ENCODE measurements at regions not wholly inside any gene's neighbourhood (a gene's known extent, or its start where the extent isn't known, plus 50 kb on each side); places are given as distances from the start of the nearest gene placed in this dataset.

- TF ChIP-seq BCL11A (IDR thresholded peaks at IDR 0.05; ENCODE audit: low read depth in 2 of 2, low read length in 2 of 2) (no peak), PHF8 (conservative IDR thresholded peaks at IDR 0.05; ENCODE audit: low read depth, low read length) (no peak), SIN3A (conservative IDR thresholded peaks at IDR 0.05 in 1 of 2, IDR thresholded peaks at IDR 0.05 in 1 of 2; ENCODE audit: low read depth in 1 of 2, low read length in 2 of 2) (no peak), POLR2AphosphoS5 (IDR thresholded peaks at IDR 0.05; ENCODE audit: low read depth, low read length) (no peak)
Measured at GRCh38 chr16:72372087-72373045, 200.4 kb upstream of the PMFBP1 start (continued).
